ENCODE measurements at regions not wholly inside any gene's neighbourhood (a gene's known extent, or its start where the extent isn't known, plus 50 kb on each side); places are given as distances from the start of the nearest gene placed in this dataset.

DNA sequence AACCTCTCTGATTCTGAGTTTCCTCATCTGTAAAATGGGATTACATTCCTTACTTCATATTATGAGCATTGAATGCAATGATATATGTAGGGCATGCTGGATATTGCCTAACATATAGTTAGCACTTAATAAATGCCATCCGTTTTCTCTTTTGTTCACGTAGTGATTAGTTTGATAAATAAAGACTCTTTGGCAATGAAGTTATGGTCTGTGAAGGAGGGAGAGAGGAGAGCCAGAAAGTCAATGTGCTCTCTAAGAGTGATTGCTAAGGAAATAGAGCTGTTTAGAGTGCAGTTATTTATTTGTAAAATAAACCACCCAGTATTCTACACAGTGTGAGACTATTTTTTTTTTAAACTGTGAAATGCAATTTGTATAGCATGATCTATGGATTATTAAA lies 207.9 kb upstream of the E2F8 start:
- no peak for TF ChIP-seq CTCF (conservative IDR thresholded peaks at IDR 0.05)
- TF ChIP-seq ZFX (IDR thresholded peaks at IDR 0.05) = no peak

All from C4-2B (cell line).